C1 segment of cervical spinal cord (tissue), 14 donors: ENCODE measurements at regions not wholly inside any gene's neighbourhood (a gene's known extent, or its start where the extent isn't known, plus 50 kb on each side); places are given as distances from the start of the nearest gene placed in this dataset.
"Not testable (repeated sequence)": the region's sequence is repeated elsewhere in the genome, so short reads cannot be mapped to it uniquely, and the experiment has no call there.

Experiments used
- DNase-seq, 14 donors: peaks; one replicate each; lab custom pipeline; 2025; lab: John Stamatoyannopoulos, UW

DNA sequence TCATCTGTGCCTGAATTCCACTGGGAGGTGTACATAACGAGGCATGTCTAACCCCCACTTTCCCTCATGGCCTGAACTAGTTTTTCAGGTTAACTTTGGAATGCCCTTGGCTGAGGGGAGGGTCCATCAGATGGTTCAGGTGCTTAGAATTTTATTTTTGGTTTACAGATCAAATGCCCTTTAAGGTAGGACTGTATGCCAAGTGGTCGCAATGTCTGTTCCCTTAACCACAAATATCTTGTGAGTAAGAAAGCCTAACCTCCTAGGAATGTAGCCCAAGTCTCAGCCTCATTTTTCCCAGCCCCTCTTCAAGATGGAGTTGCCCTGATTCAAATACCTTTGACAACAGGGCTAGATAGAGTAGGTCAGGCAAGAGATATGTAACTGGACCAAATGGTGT lies 78.4 kb downstream of the RNASET2 start:
- DNase-seq: no peak

DNA sequence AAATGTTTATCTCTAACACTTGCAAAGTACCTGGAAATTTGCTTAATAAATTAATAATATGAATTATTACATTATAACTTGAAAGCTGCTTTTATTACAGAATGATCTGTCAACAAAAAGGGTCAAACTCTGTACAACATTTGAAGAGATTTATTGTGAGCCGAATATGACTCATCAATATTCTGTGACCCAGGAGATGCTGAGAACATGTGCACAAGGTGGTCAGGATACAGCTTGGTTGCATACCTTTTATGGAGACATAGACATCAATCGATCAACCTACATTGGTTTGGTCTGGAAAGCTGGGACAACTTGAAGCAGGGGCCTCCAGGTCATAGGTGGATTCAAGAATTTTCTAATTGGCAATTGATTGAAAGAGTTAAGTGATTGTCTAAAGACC lies 79.0 kb downstream of the RNASET2 start:
- no peak for DNase-seq

DNA sequence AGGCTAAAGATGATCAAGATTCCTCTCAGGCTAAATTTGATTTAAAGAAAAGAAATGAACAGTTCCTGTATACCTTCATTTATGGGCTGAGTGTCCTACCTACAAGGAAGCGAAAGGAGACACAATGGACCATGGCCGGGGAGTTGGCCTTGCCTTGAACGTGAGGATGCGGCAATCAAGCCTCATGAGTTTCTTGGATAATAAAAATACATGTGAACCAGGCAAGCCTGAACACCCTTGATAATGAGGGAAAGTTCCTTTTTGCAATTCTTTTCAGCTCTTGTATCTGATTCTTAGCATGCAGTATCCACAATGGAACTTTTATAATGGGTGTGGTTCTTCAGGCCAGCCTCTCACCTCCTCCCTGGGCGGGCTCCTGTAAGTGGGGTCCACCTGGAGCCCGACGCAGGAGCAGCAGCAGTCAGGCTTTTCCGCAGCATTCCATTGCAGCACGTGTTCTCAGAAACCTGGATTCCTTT lies 83.8 kb downstream of the RNASET2 start:
- DNase-seq: no peak

DNA sequence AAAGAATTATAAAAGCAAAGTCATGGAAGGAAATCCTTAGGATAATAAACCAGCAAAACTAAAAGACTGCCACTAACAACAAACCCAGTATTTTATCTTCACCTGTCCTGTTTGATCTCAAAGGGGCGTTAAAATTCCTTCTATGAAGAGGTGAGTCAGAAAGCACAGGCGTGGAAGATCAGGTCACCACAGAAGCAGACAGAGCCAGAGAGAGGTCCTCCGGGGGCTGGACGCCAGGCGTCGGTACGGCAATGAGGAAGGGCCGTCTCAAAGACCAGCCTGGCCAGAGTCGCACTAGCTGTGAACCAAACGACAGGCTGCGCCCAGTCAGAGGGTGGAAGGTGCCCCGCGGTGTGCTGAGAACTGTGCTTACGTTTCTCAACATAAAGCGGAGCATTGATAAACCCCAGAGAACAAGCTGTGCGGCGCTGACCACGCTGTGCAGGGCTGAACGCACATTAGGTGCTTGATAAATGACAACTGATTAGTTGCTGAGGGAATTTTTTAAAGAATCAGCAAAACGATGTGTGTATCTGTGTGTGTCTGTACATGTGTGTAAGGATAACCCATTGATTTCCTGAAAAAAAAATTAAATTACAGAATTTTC lies 85.6 kb downstream of the RNASET2 start:
- no peak for DNase-seq

DNA sequence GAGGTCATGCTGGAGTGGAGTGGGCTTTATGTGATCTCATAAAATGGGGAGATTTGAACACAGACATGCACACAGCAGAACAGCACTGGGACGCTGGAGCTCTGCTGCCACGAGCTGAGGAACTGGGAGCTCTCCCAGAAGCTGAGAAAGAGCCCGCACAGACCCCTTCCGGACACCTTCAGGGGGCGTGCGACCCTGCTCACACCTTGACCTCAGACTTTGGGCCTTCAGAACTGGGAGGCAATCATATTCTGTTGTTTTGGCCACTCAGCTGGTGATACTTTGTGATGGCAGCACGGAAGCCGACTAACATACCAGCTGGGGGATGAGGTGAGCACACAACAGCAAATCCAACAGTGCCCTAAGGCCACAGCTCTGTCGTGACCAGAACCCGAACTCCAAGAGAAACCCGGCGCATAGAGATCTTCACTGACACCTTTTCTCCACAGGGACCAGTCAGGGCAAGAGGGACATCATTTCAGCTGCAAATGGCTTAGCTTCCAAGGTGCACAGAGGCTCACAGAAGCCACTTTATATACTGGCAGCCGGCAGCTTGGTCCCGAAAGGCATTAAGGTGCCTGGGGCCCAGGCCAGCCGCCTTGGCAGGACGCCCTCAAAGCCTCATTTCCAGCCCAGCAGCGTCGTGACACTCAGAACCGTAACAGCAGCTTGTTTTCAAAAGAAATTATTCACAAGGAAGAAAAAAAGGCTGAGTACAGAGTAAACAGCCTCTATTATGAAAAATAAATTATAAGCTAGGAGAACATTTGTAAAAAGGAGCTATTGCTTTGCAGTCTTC lies 89.3 kb downstream of the RNASET2 start:
- peak in 8 of 14 donors; percentile 6 to 69 (median 28) for DNase-seq

DNA sequence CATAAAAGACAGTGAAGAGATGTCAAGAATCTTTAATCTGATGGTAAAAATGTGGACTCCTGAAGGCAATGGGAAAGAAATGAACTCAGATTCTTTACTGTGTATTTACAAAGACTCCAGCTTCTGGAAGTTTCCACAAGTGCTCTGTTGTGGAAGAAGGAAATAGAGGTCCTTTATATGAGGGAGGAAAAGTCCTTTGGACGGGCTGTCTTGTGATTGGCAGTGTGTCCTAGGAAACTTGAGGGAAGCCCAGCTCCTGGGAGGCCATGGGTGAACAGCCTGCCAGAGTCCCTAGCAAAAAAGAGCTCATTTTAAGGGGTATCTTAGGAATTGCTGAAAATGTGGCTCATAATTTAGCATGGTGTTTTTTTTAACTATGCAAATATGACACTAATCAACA lies 92.0 kb downstream of the RNASET2 start:
- DNase-seq: peak in 1 of 14 donors; percentile 6

DNA sequence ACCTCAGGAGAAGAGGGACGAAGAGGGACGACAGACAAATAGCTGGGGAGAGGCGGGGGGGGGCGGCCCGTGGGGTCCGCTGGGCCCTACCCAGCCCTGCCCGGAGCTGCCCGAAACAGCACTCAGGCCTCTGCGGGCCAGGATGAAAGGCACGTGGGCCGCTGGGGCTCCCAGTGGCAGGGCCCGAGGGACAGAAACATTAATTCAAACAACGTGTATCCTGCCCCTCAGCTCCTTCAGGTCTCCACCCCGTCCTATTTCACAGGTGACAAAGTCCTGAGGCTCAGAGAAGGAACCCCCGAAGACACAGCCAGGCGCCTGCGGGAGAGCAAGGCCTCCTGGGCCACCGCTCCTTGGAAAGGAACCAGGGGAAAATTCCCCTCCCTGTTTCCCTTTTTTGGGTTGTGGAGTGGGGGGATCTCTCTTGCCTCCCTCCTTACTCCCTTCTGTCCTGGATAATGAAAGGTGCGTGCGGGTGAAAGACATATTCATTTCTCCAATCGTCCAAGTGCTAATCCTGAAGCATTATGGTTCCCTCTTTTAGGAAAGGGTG lies 93.3 kb downstream of the RNASET2 start:
- DNase-seq: peak in 1 of 14 donors; percentile 72

DNA sequence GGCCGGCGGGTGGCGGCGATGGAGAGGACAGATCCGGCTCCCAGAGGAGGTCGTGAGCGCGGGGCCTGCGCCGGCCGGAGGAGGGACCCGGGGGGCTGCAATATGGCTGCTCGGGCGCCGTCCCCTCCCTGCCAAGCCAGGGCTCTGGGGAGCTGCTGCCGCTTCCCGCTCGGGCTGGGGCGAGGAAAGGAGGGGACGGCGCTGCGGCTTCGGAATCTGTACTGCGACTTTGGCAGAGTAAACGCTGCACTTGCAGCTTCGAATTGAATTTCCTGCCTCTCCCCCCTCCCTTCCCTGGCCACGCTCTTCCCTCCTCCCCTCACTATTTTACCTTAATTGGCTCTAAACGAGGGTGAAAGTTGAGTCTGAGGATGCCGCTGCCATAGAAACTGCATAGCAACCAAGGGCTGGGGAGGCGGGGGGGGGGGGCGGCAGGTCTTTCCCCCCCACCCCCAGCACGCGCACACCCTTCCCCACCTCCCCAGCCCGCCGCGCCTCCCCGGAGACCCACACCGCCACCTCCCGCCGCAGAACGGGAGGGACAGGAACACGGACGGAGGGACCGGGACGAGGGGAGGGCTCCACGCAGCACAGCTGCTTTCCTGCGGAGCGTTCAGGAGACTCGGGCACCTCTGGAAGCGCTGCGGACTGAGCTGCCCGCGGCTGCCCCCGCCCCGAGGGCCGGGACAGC lies 93.9 kb downstream of the RNASET2 start:
- peak in 5 of 14 donors; percentile 7 to 72 (median 53) for DNase-seq

DNA sequence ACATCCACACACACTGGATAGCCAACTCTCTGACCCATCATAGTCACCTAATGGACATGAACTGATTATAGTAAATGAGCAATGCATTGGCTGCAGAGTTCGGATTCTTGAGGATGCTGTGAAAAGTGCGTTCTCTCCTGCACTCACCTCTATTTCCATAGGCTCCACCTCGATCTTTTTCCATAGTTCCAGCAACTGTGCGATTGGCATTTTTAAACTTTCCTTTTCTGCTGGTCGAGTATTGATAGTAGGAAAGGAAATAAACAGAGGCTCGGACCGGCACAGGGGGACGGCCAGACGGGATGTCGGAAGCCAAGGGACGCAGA lies 94.4 kb downstream of the RNASET2 start:
- DNase-seq: no peak

DNA sequence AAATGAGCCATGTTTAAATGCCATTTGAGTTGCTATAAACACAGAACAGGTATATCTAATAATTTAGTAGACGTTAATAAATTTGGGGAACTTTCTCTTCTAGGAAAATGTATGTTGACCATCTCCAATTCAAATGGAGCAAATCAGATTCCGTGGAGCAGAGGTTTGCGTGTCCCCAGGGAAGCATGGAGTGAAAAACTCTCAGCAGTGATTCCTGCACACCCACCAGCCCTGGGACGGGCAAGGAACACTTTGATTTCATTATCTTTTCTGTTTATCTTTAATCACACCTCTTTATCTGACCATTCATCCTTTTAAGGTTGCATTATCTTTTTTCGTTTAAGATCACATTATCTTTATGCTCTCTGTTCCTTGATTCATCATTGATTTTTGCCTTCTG lies 95.0 kb downstream of the RNASET2 start:
- DNase-seq: no peak

DNA sequence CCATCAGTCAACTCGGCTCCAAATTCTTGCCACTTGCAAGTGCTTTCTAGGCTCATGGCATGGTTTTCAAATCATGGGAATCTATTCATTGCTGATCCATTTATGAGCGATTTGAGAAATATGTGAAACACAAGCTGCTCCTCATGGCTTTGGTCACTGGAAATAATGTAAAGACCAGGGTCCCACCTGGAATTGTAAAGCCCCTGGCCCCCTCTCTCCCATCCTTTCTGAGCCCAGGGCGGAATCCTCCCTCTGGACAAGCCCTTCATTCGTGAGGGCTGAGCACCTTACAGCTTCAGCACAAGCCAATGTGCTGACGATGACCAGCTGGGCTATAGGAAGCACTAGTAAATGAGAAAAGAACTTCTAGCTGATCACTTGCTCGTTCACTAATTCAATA lies 96.0 kb downstream of the RNASET2 start:
- DNase-seq: no peak

DNA sequence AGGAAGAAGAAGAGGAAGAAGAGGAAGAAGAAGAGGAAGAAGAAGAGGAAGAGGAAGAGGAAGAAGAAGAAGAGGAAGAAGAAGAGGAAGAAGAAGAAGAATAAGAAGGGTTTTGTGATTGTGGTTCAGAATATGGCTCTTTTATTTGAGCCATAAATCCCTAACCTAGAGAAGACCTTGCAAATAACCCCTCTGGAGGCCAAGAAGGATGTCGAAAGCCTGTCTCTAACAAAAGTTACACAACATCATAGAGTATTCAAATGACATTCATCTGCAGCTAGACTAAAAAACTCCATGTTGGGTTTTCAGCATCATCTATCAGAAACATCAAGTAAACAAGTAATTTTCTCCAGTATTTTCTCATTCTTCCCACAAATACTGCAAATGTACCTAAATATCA lies 100.9 kb downstream of the RNASET2 start:
- no peak for DNase-seq

DNA sequence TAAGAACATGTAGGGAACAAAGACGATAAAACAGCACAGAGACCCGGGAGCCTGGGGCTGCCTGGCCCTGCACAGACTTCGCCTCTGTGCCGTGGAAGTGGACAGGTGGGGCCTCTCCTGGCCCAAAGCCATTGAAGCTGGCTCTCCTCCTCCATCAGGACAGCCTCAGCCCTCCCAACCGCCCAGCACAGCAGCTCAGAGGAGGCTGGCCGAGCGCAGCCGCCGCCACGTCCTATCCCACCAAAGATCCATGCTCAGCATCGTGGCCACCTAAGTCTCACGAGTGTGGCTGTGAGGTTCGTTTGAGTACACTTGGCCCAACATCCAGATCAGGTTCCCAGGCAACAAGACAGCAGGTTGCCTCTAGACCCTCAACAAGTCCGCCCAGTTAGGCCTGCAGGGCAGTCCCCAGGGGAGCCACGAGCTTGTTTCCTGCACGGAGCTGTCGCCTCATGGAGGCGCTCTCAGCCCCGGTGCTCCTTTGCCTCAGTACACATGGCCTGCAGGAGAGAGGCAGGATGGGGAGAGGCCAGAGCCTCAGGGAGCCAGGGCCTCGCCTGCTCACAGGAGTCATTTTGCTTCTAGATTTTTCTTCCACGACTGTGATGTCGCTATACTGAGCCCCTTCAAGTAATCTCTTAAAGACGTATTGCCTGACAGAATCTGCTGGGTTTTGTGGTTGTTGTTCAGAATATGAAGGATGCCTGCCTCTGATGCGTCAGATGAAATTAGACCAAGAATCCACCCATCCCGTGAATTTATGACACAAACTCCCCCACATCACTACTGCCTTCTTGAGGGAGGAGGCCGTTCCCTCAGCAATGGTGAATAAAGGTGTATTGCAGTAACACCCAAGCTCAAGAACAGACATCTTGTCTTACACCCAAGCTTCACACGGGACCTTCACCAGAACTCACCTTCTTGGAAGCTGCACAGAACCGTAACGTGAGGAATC lies 102.7 kb downstream of the RNASET2 start:
- no peak for DNase-seq

DNA sequence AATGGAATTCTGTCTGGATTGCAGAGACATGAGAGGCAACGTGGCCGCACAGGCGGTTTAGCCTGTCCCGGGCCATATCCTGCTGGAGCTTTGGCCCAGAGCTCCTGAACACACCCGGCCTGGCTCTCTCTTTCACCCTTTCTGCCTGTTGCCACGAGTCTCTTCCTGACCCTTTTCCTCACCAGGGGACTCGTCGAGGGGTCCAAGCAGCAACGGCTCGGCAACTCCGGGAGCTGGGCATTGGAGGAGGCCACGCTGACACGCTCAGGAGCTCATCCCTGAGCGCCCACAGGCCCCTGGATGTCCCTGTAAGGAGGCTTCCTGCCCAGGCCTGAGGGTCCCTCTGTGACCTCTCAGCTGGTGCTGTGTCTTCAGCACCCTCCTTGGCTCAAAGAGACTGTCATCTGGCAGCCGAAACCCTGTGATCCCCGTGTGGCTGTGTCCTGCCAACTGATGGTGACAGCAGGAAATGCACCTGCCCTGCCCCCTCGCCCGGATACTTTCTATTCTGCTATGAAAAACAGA lies 103.8 kb downstream of the RNASET2 start:
- no peak for DNase-seq

DNA sequence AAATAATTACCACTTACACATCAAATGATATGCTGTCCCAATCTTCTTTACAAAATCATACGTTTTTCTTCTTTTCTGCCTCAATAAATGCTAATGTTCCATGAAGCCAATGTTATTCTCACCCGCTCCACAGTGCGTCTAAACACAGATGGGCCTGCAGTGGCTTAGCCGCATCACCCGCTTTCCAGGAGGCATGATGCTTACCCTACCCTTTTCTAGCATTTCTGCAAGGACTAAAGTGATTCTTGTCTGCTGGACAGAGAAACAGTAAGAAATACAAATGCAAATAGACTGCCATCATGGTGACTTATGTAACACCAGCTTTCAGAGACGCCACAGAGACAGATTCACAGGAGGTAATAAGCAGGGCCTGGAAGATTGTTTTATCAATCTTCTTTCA lies 104.4 kb downstream of the RNASET2 start:
- no peak for DNase-seq

DNA sequence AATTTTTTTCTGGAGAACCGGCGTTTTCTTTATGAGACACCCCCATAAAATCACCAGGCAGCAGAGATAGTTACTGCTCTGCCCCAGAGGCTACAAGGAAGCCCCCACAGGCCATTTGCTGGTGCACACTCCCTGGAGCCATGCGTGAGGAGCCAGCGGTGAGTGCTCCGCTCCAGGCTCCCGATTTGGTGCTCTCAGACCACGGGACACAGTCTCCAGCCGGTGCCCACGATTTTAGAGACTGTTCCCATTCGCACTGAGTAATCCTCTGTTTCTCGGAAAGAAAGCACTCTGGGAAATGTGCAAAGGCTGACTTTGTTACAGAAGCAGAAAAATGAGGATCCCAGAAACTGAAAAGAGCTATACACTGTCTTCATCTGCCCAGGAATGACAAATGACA lies 104.9 kb downstream of the RNASET2 start:
- peak in 2 of 14 donors; percentile 24 to 40 for DNase-seq

DNA sequence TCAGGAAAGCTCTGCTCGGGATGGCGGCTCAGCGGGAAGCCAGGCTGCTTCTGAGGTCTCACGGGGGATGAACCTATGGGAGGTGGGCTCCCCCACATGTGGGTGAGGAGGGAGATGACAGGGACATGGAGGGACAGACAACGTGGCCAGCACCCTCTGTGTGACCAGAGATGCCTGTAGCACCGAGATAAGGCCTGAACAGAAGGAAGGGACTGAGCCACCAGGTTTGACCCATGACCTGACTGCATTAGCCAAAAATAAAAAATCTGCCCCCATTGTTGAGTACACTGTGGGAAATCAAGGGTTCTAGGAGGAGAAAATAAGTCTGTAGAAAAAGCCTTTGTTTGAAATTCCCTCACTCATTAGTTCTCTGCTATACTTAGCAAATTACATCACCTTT lies 105.7 kb downstream of the RNASET2 start:
- no peak for DNase-seq

DNA sequence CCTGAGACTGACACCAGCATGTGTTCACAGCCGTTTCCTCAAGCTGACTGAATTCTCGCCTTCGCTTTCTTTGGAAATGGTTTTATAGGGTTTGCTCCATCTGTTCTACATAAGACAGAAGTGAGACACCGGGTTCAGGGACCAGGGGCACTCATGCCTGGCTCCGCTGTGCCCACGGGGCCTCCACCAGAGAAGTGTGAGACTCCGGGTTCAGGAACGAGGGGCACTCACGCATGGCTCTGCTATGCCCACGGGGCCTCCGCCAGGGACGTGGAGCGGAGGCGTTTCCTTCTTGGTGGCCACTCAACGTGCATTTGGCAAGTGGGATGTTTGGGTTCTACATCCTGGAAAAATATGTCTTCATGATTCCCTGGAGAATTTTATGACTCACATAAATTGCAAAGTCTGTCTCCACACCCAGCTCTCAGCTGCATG lies 106.6 kb downstream of the RNASET2 start:
- no peak for DNase-seq

DNA sequence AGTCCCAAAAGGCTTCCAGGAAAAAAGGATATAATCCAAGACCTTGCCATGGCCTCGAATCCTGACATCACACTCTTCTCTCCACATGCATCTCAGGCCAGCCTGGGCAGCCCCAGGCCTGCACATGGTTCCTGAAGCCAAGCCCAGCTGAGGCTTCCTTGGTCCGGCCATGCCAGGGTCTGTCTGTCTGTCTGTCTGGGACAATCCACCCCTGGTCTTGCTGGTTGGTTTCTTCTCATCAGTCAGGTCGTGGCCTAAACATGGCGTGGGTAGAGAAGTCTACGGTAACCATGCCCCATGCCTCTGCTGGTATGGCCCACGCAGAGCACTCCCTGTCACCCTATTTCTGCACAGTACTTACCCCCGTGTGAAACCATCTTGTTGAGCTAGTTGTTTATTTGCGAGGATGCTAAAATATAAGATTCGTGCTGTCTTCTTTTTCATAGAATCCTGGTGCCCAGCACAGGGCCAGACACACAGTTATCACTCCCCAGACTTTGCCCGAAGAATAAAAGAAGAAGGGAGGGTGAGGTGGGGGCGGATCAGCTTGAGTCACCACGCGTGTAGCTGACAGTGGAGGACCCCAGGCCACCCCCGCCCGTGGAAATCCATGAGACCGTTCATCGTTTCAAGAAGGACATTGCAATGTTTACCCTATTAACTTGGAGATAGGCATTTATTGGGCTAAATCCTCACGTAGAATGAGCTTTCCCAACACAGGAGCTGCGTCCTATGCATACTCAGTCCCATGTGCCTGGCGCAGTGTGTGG lies 107.2 kb downstream of the RNASET2 start:
- DNase-seq: no peak

DNA sequence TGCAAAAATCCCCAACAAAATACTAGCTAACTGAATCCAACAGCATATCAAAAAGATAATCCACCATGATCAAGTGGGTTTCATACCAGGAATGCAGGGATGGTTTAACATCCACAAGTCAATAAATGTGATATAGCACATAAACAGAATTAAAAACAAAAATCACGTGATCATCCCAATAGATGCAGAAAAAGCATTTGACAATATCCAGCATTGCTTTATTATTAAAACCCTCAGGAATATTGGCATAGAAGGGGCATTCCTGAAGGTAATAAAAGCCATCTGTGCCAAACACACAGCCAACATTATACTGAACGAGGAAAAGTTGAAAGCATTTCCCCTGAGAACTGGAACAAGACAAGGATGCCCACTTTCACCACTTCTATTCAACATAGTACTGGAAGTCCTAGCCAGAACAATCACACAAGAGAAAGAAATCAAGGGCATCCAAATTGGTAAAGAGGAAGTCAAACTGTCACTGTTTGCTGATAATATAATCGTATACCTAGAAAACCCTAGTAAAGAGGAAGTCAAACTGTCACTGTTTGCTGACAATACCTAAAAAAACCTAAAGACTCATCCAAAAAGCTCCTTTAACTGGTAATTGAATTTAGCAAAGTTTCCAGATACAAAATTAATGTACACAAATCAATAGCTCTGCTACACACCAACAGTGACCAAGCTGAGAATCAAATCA lies 109.8 kb downstream of the RNASET2 start:
- not testable (repeated sequence) for DNase-seq
